Esophagus squamous epithelium (tissue), 5 donors: ENCODE measurements at regions not wholly inside any gene's neighbourhood (a gene's known extent, or its start where the extent isn't known, plus 50 kb on each side); places are given as distances from the start of the nearest gene placed in this dataset.

Source experiments
- DNase-seq: peaks from one replicate; lab custom pipeline; 2025; lab: John Stamatoyannopoulos, UW
- H3K27ac ChIP-seq, 4 donors: fragments of 200-600 bp; sonication (generic); one replicate each; pipeline ENCODE4 v1.5.1; 2016 to 2019; ENCODE audit warnings: mild to moderate bottlenecking in 1 of 4
- H3K27me3 ChIP-seq, 4 donors: fragments of 200-600 bp; sonication (generic); 1 replicate in 3 of 4; 2 replicates in 1 of 4; pipeline versions ENCODE4 v1.5.1 to v1.6.0; 2017 to 2021; ENCODE audit warnings: antibody characterized with exemption in 1 of 4
- H3K36me3 ChIP-seq, 3 donors: fragments of 200-600 bp; sonication (generic); one replicate each; pipeline ENCODE4 v1.5.1; 2016 to 2019
- H3K4me1 ChIP-seq, 3 donors: fragments of 200-600 bp; sonication (generic); one replicate each; pipeline ENCODE4 v1.5.1; 2017 to 2019
- H3K4me3 ChIP-seq, 4 donors: fragments of 200-600 bp; sonication (generic); 1 replicate in 3 of 4; 2 replicates in 1 of 4; pipeline ENCODE4 v1.5.1; 2016 to 2019; ENCODE audit warnings: mild to moderate bottlenecking in 2 of 4, moderate library complexity in 1 of 4
- H3K9me3 ChIP-seq, 3 donors: fragments of 200-600 bp; sonication (generic); one replicate each; pipeline ENCODE4 v1.5.1; 2016 to 2019
- POLR2A ChIP-seq, 4 donors: fragments of 450-650 bp; IDR thresholded peaks; one replicate each; pipeline ENCODE4 v1.6.1; 2017; ENCODE audit warnings: antibody characterized with exemption in 4 of 4, mild to moderate bottlenecking in 4 of 4, moderate library complexity in 3 of 4
- WGBS, 2 donors: methylation state at CpG; one replicate each; pipeline ENCODE4 v1.1.5; 2018; 5-methylcytosine and 5-hydroxymethylcytosine counted together
- intact Hi-C: fragments of 100-400 bp; cut with DNase I; formaldehyde crosslinking; loops from one replicate; pipeline ENCODE4 v1.15.0; 2022
- TF ChIP-seq, protein P1 (sequence below), 6 experiments: fragments of 450-650 bp in 4 of 6; fragments of 200-600 bp in 2 of 6; sonication (generic) in 2 of 6; IDR thresholded peaks; one replicate each; pipeline ENCODE4 v1.5.1; 2016 to 2019; ENCODE audit warnings: antibody characterized with exemption in 6 of 6, mild to moderate bottlenecking in 4 of 6, moderate library complexity in 4 of 6
- donor health status: DM: yes; HTN: yes; CAD: no.

DNA sequence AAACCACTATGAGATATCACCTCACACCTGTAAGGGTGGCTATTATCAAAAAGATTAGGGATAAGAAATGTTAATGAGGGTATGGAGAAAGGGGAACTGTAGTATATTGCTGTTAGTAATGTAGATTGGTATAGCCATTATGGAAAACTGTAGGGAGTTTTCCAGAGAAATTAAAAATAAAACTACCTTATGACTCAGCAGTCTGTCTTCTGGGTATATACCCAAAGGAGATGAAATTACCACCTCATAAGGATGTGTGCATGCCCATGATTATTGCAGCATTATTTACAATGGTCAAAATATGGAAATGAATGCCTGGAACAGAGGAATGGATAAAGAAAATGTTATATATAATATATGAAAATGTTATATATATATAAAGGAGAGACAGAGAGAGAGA lies 303.8 kb downstream of the METTL15 start:
- no peaks in the 10 kb centered on the region for H3K4me1 ChIP-seq
- H3K4me3 ChIP-seq, result no peak overlapping the region
- DNase-seq, result no peak
- TF ChIP-seq POLR2A (IDR thresholded peaks at IDR 0.05), result no peak
- TF ChIP-seq, protein P1, sequence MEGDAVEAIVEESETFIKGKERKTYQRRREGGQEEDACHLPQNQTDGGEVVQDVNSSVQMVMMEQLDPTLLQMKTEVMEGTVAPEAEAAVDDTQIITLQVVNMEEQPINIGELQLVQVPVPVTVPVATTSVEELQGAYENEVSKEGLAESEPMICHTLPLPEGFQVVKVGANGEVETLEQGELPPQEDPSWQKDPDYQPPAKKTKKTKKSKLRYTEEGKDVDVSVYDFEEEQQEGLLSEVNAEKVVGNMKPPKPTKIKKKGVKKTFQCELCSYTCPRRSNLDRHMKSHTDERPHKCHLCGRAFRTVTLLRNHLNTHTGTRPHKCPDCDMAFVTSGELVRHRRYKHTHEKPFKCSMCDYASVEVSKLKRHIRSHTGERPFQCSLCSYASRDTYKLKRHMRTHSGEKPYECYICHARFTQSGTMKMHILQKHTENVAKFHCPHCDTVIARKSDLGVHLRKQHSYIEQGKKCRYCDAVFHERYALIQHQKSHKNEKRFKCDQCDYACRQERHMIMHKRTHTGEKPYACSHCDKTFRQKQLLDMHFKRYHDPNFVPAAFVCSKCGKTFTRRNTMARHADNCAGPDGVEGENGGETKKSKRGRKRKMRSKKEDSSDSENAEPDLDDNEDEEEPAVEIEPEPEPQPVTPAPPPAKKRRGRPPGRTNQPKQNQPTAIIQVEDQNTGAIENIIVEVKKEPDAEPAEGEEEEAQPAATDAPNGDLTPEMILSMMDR (IDR thresholded peaks at IDR 0.05), result no peak
- no peaks in the 10 kb centered on the region for H3K27me3 ChIP-seq
- H3K9me3 ChIP-seq, result no peaks in the 10 kb centered on the region
- intact Hi-C loops, result no loop called here
- no peak overlapping the region for H3K27ac ChIP-seq
- no peaks in the 10 kb centered on the region for H3K36me3 ChIP-seq

DNA sequence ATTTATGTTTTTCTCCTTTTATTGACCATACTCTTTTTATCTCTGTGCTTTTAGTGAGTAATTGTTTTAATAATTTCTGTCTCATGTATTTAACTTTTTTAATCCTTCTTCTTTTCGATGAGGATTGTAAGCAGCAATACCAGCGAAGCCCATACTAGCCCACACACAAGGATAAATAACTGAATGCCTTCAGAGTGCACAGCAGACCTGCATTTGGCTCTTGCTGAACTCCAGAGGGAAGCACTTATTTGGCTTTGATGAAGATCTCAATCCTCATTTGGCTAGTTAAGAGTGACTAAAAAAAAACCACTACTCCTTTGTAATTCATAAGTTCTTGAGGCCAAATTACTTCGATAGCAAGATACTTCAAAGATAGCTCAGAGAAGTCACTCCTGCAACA lies 293.3 kb downstream of the METTL15 start:
- DNase-seq, result no peak
- no peak for TF ChIP-seq POLR2A (IDR thresholded peaks at IDR 0.05)
- TF ChIP-seq, protein P1 (IDR thresholded peaks at IDR 0.05), result no peak
- intact Hi-C loops, result no loop called here
- H3K27ac ChIP-seq, result no peak overlapping the region
- no peaks in the 10 kb centered on the region for H3K4me1 ChIP-seq
- H3K9me3 ChIP-seq, result no peaks in the 10 kb centered on the region
- H3K27me3 ChIP-seq, result no peaks in the 10 kb centered on the region
- WGBS, 2 donors, result 63 to 76% methylated on average over 3 of the region's 3 CpGs
- H3K4me3 ChIP-seq, result no peak overlapping the region
- H3K36me3 ChIP-seq, result no peaks in the 10 kb centered on the region

DNA sequence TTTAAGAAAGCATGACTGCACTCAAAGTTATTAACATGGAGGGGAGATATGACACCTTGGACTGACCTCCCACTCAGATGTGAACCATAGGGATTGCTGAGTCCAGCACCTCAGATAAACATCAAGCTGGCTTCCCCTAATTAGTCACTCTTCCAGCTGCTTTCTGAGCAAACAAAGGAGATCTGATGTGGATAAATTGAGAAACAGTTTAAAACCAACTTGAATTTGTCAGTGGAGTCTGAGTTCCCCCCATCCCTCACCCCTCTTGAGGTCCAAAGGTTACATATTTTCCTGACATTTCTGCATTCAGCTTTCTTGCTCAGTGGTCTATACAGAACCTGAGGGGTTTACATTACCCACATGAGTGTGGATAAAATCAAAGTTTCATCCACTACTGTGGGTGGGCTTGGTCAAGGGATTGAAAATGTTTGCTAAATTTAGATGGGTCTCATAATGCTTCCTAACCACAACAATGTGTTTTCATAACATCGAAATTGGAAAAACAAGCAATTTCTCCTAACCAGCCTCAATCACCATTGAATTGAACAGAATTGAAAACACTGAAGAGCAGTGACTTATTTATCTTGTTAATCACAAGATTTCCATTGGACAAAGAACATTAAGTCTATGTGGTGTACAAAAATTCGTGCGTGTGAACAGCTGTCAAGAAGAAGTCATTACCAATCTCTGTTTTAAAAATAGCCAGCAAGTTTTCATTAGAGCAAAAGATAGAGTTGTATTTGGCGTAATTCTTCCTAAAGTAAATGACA lies 292.3 kb downstream of the METTL15 start:
- H3K9me3 ChIP-seq, result no peaks in the 10 kb centered on the region
- no peaks in the 10 kb centered on the region for H3K4me1 ChIP-seq
- DNase-seq, result no peak
- 57 to 67% methylated on average over 4 of the region's 4 CpGs for WGBS, 2 donors
- intact Hi-C loops, result no loop called here
- H3K27ac ChIP-seq, result no peak overlapping the region
- H3K36me3 ChIP-seq, result no peaks in the 10 kb centered on the region
- no peak for TF ChIP-seq POLR2A (IDR thresholded peaks at IDR 0.05)
- TF ChIP-seq, protein P1 (IDR thresholded peaks at IDR 0.05), result no peak
- no peak overlapping the region for H3K4me3 ChIP-seq
- H3K27me3 ChIP-seq, result no peaks in the 10 kb centered on the region

DNA sequence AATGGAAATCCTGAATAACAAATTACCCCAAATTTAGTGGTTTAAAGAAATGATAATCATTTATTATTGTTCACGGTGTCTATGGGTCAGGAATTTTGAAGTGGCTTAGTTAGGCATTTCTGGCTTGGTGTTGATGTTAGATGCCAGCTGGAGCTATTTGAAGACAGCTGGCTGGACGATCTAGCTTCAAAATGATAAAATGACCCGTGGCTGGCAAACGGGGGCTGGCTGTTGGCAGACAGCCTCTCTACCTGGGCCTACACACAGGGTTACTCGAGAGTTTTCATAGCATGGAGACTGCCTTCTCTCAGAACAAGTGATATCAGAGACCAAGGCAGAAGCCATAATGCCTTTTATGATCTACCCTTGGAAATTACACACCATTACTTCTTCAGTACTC lies 285.2 kb downstream of the METTL15 start:
- Histone ChIP-seq H3K27ac (no peak overlapping the region), H3K36me3 (no peaks in the 10 kb centered on the region), H3K27me3 (no peaks in the 10 kb centered on the region), H3K4me1 (no peaks in the 10 kb centered on the region), H3K9me3 (no peaks in the 10 kb centered on the region), H3K4me3 (no peak overlapping the region)
- no peak for DNase-seq
- WGBS, 2 donors, result 49 to 57% methylated on average over 5 of the region's 5 CpGs
- intact Hi-C loops, result no loop called here
- TF ChIP-seq, protein P1 (IDR thresholded peaks at IDR 0.05), result no peak
- TF ChIP-seq POLR2A (IDR thresholded peaks at IDR 0.05), result no peak

DNA sequence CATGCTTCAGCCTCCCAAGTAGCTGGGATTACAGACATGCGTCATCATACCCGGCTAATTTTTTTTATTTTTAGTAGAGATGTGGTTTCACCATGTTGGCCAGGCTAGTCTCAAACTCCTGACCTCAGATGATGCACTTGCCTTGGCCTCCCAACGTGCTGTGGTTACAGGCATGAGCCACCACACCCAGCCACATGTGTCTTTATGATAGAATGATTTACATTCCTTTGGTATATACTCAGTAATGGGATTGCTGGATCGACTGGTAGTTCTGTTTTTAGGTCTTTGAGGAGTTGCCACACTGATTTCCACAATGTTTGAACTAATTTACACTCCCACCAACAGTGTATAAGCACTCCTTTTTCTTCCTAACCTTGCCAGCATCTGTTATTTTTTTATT lies 276.2 kb downstream of the METTL15 start:
- Histone ChIP-seq H3K36me3 (no peaks in the 10 kb centered on the region), H3K4me3 (no peak overlapping the region), H3K27ac (no peak overlapping the region), H3K9me3 (peaks cover 0 to 4% (median 0%) of the 10 kb centered on the region in 3 donors), H3K4me1 (no peaks in the 10 kb centered on the region), H3K27me3 (no peaks in the 10 kb centered on the region)
- intact Hi-C loops, result no loop called here
- TF ChIP-seq, protein P1 (IDR thresholded peaks at IDR 0.05), result no peak
- TF ChIP-seq POLR2A (IDR thresholded peaks at IDR 0.05), result no peak
- 62 to 72% methylated on average over 4 of the region's 4 CpGs for WGBS, 2 donors
- no peak for DNase-seq
